D721Med (cell line): ENCODE measurements at regions not wholly inside any gene's neighbourhood (a gene's known extent, or its start where the extent isn't known, plus 50 kb on each side); places are given as distances from the start of the nearest gene placed in this dataset.
A peak's percentile ranks its signal among the peaks of the same experiment; 100 is the strongest.

Experiments used
- DNase-seq: peaks from one replicate; pipeline ENCODE4 v3.0.0; 2011; ENCODE audit warnings: low spot score; ENCODE audit not compliant: insufficient read length
- FAIRE-seq: peaks from 2 replicates; lab custom pipeline; 2011; peaks lifted over from hg19 to GRCh38; lab: Jason Lieb, UNC
- TF ChIP-seq, protein P1 (sequence below): IDR thresholded peaks from 2 replicates; pipeline ENCODE4 v1.5.1; 2012; ENCODE audit warnings: mild to moderate bottlenecking, control low read depth; ENCODE audit not compliant: insufficient read depth; ENCODE audit errors: missing control alignments

DNA sequence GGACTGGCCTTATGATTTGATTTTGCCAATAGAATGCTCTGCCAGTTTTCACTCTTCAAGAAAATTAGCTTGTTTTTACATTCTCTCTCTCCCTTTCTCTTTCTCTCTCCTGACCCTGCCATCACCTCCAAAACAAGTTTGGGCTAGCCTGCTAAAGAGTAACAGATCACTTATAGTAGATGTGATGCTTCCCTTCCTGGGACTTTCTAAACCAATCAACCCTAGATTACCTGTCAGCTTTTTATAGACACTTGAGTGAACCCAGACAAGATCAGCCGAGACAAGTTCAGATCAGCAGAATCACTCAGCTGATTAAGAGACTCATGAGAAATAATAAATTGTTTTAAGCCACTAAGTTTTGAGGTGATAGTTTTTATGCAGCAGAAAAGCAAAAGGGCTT is 521.2 kb downstream of the ANKRD50 start:
- FAIRE-seq (no peak), DNase-seq (no peak)
- TF ChIP-seq, protein P1, sequence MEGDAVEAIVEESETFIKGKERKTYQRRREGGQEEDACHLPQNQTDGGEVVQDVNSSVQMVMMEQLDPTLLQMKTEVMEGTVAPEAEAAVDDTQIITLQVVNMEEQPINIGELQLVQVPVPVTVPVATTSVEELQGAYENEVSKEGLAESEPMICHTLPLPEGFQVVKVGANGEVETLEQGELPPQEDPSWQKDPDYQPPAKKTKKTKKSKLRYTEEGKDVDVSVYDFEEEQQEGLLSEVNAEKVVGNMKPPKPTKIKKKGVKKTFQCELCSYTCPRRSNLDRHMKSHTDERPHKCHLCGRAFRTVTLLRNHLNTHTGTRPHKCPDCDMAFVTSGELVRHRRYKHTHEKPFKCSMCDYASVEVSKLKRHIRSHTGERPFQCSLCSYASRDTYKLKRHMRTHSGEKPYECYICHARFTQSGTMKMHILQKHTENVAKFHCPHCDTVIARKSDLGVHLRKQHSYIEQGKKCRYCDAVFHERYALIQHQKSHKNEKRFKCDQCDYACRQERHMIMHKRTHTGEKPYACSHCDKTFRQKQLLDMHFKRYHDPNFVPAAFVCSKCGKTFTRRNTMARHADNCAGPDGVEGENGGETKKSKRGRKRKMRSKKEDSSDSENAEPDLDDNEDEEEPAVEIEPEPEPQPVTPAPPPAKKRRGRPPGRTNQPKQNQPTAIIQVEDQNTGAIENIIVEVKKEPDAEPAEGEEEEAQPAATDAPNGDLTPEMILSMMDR, result no peak

DNA sequence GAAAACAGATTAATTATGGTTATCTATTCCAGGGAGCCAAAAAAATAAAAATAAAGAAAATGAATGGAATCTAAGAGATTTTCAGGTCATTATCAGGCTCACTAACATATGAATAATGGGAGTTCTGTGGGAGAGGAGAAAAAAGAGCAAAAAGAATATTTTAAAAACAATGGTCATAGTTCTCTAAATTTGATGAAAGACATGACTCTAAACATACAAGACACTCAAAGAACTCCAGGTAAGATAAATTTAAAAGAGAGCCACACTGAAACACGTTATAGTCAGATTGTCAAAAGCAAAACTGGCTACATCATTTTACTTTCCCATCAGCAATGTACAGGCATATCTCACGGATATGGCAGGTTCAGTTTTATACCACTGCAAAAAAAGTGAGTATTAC is 520.0 kb downstream of the ANKRD50 start:
- TF ChIP-seq, protein P1, result no peak
- DNase-seq, result no peak
- no peak for FAIRE-seq

DNA sequence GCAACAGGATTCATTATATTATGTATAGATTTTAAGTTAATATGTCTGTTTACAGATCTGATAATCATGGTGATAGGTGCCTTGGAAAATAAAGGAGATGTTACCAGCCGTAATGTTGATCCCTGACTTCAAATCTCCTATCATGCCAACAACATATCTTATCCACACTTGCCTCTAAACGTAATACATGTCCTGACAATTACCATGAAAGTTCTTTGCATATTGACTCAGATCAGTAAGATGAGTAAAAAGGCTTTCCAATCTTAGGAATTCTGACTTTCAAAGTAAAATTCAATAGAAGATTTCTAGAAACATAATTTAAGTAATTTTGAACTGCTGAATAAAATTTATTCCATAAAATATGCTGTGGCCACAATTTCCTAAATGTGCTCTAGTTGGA is 513.3 kb downstream of the ANKRD50 start:
- TF ChIP-seq, protein P1, result no peak
- FAIRE-seq (peak; percentile 61), DNase-seq (no peak)

DNA sequence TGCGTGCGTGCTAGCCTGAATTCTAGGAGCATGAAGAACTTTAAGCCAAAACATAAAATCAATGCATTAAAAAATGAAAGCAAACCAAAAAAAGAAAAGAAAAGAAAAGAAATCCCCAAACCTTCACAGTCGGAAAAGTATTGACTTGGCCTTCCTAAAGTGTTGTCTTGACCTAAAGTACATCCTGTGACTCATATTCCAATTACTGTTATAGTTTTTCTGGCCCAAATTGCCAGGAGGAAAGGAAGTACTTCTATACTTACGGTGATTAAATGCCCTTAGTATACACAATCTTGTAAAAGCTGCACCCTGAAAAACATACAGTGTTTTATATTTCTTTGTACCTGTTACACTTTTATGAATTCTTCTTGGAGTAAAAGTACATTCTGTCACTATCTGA is 512.8 kb downstream of the ANKRD50 start:
- TF ChIP-seq, protein P1, result no peak
- no peak for DNase-seq
- FAIRE-seq, result no peak

DNA sequence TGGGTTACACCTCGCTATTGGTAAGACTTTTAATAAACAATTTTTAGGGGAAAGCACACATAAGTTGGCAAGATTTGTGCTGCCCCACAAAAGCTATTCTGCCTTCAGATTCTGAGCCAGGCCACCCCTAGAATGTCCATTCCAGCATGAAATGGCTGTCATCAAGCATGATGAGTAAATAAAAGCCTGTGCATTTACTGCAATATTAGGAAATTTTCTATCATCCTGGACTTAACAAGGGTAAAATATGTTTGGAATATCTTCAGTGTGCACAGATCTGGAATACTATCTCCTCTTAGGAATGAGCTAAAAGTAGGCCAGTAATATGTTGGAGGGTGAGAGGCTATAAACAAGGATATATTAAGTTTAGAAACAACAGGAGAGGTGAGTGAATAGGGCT is 510.9 kb downstream of the ANKRD50 start:
- no peak for FAIRE-seq

DNA sequence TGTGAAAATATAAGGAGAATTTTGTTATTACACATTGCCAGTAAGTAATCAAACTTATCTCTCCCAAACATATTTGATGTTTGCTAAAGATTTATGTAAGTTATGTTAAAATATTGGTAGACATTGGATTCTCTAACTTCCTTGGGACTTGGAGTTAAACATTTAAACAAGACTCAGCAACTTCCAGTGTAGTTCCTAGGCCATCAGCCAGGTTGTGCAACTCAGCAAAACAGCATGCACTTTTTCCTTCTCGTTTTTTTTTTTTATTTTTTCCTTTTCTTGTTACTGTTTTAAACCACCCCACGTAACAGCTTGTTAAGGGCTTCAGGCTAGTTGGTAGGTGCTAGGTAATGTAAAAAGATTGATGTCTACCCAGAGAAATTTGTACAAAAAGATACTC is 510.4 kb downstream of the ANKRD50 start:
- TF ChIP-seq, protein P1, result no peak
- DNase-seq (no peak), FAIRE-seq (no peak)

More for the DNA sequence above, 510.9 kb downstream of the ANKRD50 start:
- no peak for DNase-seq
- TF ChIP-seq, protein P1, result no peak

DNA sequence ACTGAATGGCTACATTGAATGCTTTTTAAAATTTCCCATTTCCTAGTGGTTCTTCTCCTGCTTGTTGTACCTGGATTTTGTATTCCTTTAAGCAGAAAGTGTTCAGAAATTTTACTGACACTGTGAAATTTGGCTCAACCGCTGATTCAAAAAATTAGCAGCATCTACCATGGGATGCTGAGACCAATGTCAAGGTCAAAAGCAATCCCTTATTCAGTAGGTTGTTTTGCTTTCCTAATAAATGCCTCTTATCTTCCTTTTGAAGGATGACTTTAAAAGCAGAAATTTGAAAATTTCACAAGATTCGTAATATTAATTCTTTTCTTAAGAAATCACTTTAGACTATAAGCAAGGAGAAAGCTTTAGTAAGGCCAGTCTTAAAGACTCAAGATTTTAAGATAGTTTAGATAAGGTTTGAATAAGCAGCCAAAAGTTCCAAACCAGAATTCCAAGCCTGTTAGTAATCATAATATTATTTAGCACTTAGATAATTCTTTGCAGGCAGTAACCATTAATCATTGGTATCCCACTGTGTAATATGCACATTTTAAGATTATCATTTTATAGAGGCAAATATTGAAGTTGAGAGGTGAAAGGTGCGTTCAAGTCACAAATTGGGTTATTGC is 508.8 kb downstream of the ANKRD50 start:
- TF ChIP-seq, protein P1, result no peak
- FAIRE-seq (no peak), DNase-seq (no peak)
